SH-SY5Y (cell line): ENCODE measurements at regions not wholly inside any gene's neighbourhood (a gene's known extent, or its start where the extent isn't known, plus 50 kb on each side); places are given as distances from the start of the nearest gene placed in this dataset.

Experiments
- GATA2 ChIP-seq: IDR thresholded peaks from 2 replicates; pipeline ENCODE4 v1.6.1; 2011; ENCODE audit warnings: mild to moderate bottlenecking, low read depth, low read length
- GATA3 ChIP-seq: IDR thresholded peaks from 2 replicates; pipeline ENCODE4 v1.6.1; 2011; ENCODE audit warnings: low read depth, mild to moderate bottlenecking, low read length, moderate library complexity

GRCh38 chr12:42756841-42757623, 167.5 kb upstream of the PRICKLE1 start:
- TF ChIP-seq GATA2 (no peak), GATA3 (no peak)

GRCh38 chr12:42750356-42750755, 160.8 kb upstream of the PRICKLE1 start:
- TF ChIP-seq GATA3, result no peak
- TF ChIP-seq GATA2, result no peak

- TF ChIP-seq GATA2, result no peak
- TF ChIP-seq GATA3, result no peak
These were observed 159.7 kb upstream of the PRICKLE1 start for GRCh38 chr12:42749239-42749638.

- TF ChIP-seq GATA2 (no peak), GATA3 (no peak)
These were observed 155.1 kb upstream of the PRICKLE1 start for GRCh38 chr12:42744539-42745182.

- TF ChIP-seq GATA3 (no peak), GATA2 (no peak)
These were observed 153.2 kb upstream of the PRICKLE1 start for GRCh38 chr12:42742716-42743115.

- TF ChIP-seq GATA2 (no peak), GATA3 (no peak)
These were observed 152.4 kb upstream of the PRICKLE1 start for GRCh38 chr12:42741771-42742510.

GRCh38 chr12:42741091-42741490, 151.5 kb upstream of the PRICKLE1 start:
- no peak for TF ChIP-seq GATA3
- no peak for TF ChIP-seq GATA2

- TF ChIP-seq GATA2, result peak; percentile 57
- peak; percentile 62 for TF ChIP-seq GATA3
These were observed 147.9 kb upstream of the PRICKLE1 start for GRCh38 chr12:42737398-42737797.

- no peak for TF ChIP-seq GATA3
- no peak for TF ChIP-seq GATA2
These were observed 146.4 kb upstream of the PRICKLE1 start for GRCh38 chr12:42735861-42736361.

GRCh38 chr12:42733911-42734310, 144.4 kb upstream of the PRICKLE1 start:
- TF ChIP-seq GATA3 (no peak), GATA2 (no peak)

- TF ChIP-seq GATA3, result no peak
- TF ChIP-seq GATA2, result no peak
These were observed 143.4 kb upstream of the PRICKLE1 start for GRCh38 chr12:42732908-42733411.

- TF ChIP-seq GATA3 (no peak), GATA2 (no peak)
These were observed 140.7 kb upstream of the PRICKLE1 start for GRCh38 chr12:42730291-42730690.

GRCh38 chr12:42729535-42729900, 140.0 kb upstream of the PRICKLE1 start:
- no peak for TF ChIP-seq GATA3
- TF ChIP-seq GATA2, result no peak

- TF ChIP-seq GATA3 (no peak), GATA2 (no peak)
These were observed 139.4 kb upstream of the PRICKLE1 start for GRCh38 chr12:42728770-42729534.
